ENCODE measurements at regions not wholly inside any gene's neighbourhood (a gene's known extent, or its start where the extent isn't known, plus 50 kb on each side); places are given as distances from the start of the nearest gene placed in this dataset.
A peak's percentile ranks its signal among the peaks of the same experiment; 100 is the strongest.
"Not testable (repeated sequence)": the region's sequence is repeated elsewhere in the genome, so short reads cannot be mapped to it uniquely, and the experiment has no call there.

- DNase-seq (ENCODE audit: low spot score) = not testable (repeated sequence)
These were observed 122.3 kb upstream of the LIFR start for GRCh38 chr5:38678697-38679096.

DNA sequence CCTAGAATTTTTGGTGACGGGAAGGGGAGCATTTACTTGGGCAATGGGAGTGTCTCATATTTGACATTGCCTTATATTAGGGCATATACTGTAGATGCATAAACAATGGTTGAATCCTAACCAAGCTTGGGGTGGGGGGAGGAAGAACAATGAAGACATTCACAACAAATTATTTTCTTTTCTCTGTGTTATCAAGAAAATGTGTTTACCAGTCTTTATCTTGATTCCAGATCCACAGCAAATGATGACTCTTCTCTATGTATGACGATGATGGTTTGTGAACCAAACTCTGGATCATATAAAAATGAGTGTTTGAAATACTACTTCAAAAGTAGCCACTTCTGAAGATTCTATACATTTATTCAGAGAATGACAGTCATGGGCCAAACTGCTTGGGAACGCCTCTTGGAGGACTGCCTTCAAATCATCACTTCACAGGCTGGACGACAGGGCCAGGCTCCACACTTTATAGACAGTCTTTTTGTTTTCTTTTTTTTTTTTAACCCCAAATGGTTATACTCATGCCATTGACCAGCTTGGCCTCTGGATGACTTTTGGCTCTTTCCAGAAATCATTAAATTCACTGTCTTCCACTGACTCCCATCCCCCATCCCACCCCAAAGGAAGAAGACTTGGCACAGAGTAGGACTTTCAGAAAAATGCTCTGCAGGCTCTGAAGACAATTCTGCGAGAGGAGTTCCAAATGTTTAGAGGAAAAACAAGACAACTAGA lies 123.8 kb upstream of the LIFR start:
- peak; percentile 70 for DNase-seq (ENCODE audit: low spot score)

GRCh38 chr5:38681029-38681706 lies 124.7 kb upstream of the LIFR start:
- no peak for DNase-seq (ENCODE audit: low spot score)

- DNase-seq (ENCODE audit: low spot score) = no peak
These were observed 125.5 kb upstream of the LIFR start for GRCh38 chr5:38681966-38682365.

DNA sequence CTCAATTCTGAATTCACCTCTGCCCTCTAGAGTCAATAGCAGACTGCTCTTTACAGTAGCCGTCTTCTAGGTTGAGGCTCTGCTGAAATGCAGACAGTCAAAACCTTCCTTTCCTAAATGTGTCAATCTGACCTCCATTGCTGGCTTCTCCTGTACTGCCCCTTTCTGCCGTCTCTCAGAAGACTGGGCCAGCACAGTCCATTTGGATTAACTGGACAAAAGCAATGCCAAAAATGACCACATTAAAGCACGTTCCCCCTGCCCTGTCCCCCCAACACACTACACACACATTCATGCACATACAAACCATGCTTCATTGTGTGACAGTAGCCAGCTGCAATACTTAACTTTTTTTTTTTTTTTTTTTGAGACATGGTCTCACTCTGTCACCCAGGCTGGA lies 130.2 kb upstream of the LIFR start:
- no peak for DNase-seq (ENCODE audit: low spot score)

DNA sequence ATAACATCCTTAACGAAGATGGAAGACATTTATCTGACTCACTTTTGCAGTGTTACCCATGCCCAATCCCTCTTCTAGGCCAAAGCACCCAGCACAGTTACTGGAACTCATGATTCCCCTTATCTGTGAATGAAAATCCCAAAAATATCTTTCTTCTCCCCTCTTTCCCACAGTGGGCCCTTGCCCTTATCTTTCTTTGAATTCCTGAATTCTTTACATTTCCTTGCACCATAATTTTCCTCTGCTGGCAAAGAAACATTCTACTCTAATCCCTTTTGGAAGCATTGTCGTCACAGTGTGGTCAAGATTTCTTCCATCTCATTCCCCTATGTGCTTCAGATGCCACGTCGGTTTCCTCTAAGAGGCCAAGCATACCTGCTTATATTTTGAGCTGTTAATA lies 135.9 kb upstream of the LIFR start:
- DNase-seq (ENCODE audit: low spot score) = no peak

DNA sequence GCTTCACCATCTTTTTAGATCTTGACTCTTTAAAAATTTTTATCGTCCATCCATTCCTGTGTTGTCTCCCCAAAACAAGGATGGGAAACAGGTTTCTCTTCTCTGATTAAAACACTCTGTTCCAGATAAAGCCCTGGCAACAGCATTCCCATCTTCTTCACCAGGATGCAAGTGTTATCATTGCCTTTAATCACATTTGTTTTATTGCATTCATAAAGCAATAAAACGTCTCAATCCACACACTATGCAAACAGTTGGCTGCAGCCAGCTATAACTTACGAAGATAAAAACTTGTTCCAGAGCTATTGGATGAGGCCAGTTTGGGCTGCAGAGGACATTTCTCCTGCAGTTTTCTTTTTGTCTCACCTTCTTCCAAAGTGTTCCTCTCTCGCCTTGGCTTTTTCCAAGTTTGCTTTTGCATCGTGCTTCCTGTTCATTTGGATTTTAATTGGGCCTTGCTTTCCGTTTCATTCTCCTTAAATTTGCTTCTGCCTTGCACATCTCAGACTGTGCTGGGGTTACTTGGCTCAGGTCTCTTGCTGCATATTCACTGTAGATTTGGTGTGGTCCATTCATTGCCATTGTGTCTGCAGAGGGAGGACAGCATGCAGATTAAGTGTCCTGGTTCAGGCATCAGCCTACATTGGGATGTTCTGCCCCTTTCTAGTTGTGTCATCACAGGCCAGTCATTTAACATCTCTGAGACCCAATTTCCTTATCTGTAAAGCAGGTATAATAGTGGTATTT lies 136.5 kb upstream of the LIFR start:
- DNase-seq (ENCODE audit: low spot score) = no peak

GRCh38 chr5:38695021-38695958 lies 138.8 kb upstream of the LIFR start:
- DNase-seq (ENCODE audit: low spot score) = no peak

GRCh38 chr5:38697013-38697412 lies 140.6 kb upstream of the LIFR start:
- no peak for DNase-seq (ENCODE audit: low spot score)

- not testable (repeated sequence) for DNase-seq (ENCODE audit: low spot score)
These were observed 140.3 kb upstream of the OSMR start for GRCh38 chr5:38705529-38705928.

- no peak for DNase-seq (ENCODE audit: low spot score)
These were observed 139.4 kb upstream of the OSMR start for GRCh38 chr5:38706376-38706775.

- no peak for DNase-seq (ENCODE audit: low spot score)
These were observed 138.2 kb upstream of the OSMR start for GRCh38 chr5:38707352-38708210.

DNA sequence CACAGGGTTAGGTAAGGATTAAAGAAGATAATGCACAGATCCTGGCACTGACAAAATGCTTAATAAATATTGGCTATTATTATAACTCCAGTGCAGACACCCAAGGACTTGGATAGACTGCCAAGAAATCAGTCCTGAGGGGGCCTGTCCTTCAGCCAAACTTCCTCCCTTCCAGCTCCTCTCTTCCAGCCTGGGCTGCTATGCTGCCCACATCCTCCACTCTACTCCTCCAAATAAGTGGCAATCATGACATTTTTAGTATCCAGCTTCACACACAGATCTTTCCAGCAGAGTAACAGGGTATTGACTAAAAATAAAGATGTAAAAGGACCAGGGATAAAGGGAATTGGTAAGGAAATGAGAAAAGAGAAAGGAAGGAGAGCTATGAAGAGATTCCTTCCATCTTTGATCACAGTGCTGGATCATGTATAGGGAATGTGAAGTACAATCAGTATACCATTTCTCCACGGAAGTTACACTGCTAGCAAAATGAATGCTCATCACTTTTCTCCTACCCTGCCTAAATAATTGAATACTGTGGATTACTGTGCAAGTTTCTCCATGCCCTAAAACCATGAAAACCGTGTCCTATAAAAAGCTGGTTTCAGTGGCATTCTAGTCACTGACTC lies 136.0 kb upstream of the OSMR start:
- no peak for DNase-seq (ENCODE audit: low spot score)

- no peak for DNase-seq (ENCODE audit: low spot score)
These were observed 135.2 kb upstream of the OSMR start for GRCh38 chr5:38710627-38711026.

GRCh38 chr5:38712391-38712790 lies 133.4 kb upstream of the OSMR start:
- DNase-seq (ENCODE audit: low spot score) = no peak

- no peak for DNase-seq (ENCODE audit: low spot score)
These were observed 131.6 kb upstream of the OSMR start for GRCh38 chr5:38714240-38714639.

DNA sequence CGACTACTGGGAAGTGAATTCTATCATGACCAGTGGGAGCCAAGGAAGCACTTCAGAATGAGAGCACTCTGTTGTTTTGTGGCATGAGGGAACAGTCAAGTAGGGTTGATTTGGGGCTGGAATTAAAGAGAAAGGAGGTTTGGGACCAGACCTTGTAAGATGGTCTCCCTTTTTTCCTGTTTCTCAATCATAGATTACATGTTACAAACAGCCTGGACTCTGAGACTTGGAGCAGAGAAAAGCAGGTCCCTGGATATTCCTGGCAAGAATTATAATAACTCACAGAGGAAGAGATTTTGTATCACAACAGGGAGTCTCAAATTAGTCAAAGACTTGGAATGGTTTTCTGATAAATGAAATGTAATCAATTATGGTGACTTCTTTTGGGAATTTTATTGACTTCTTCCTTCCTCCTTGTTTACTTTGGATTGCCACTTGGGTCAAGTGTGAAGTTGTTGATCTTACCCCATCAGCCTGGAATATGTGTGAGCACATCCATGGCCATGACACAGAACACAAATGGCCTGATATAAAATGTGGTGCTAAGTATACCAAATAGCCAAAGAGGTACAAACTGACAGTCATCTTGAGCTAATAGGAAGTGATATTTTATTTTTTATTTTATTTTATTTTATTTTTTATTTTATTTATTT lies 131.0 kb upstream of the OSMR start:
- DNase-seq (ENCODE audit: low spot score) = no peak

DNA sequence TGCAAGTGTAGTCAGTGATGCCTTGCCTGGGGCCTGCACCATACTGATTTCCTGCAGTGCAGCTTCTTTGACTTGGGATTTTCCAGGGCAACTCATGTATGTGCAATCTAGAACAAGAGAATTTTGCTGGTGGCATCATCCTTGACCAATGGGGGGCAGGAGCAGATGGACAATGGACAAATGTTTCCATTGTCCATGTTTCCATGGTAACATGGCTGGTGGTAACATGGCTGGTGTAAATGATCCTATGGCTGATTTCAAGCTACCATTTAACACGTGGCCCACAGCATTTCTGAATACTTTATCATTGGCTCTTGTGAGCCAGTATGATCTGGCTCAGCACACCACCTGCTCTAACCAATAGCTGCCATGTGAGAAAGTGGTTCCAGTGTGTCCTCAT lies 130.1 kb upstream of the OSMR start:
- DNase-seq (ENCODE audit: low spot score) = peak; percentile 80

- no peak for DNase-seq (ENCODE audit: low spot score)
These were observed 129.3 kb upstream of the OSMR start for GRCh38 chr5:38716516-38716915.
